BJ (cell line): ENCODE measurements at regions not wholly inside any gene's neighbourhood (a gene's known extent, or its start where the extent isn't known, plus 50 kb on each side); places are given as distances from the start of the nearest gene placed in this dataset.
"Not testable (repeated sequence)": the region's sequence is repeated elsewhere in the genome, so short reads cannot be mapped to it uniquely, and the experiment has no call there.

Experiments used
- CTCF ChIA-PET: fragments of 350-600 bp; formaldehyde crosslinking; extraction: SDS; loops from one replicate; lab custom pipeline; 2021; ENCODE audit warnings: antibody characterized with exemption, inconsistent platforms; lab: Yijun Ruan, JAX
- POLR2A ChIA-PET: fragments of 300-600 bp; sonication (Branson Sonifier 250); formaldehyde crosslinking; extraction: SDS; loops from one replicate; lab custom pipeline; 2021; ENCODE audit warnings: antibody characterized with exemption; lab: Charles Lee
- DNase-seq: peaks from one replicate; pipeline ENCODE4 v3.0.0-alpha.2; 2011; ENCODE audit warnings: low read depth
- H3K27me3 ChIP-seq: 2 replicates; pipeline ENCODE4 v1.6.0; 2011; ENCODE audit warnings: low read length; ENCODE audit not compliant: control insufficient read depth, insufficient read depth
- H3K36me3 ChIP-seq: 2 replicates; pipeline ENCODE4 v1.5.1; 2011; ENCODE audit warnings: low read length; ENCODE audit not compliant: control insufficient read depth, insufficient read depth
- H3K4me3 ChIP-seq: 2 replicates; pipeline ENCODE4 v1.5.1; 2011; ENCODE audit warnings: low read depth, mild to moderate bottlenecking, control low read depth, low read length
- TF ChIP-seq, protein P1 (sequence below): IDR thresholded peaks from 2 replicates; pipeline ENCODE4 v1.5.1; 2011; ENCODE audit warnings: low read depth, mild to moderate bottlenecking, control low read depth, inconsistent platforms, low read length, moderate library complexity; ENCODE audit not compliant: insufficient read depth

DNA sequence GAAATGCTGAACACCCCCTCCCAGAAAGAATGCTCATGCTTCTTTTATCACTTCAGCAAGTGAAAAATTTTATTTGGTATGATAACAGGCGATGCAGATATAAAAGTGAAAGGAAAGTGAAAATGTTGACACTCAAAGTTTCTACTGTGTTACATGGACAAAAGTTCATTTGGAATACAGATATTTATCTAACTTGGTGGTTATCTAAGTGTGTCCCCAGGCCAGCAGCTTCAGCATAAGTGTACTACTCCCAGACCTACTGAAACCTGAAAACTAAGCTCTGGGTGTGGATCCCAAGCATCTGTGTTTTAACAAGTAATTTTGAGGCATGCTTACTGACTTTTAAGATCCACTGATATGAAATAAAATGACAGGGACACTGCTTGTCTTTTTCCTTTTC lies 157.1 kb upstream of the BCHE start:
- CTCF ChIA-PET: no interaction called here
- H3K36me3 ChIP-seq: no peaks in the 10 kb centered on the region
- DNase-seq: no peak
- POLR2A ChIA-PET: no interaction called here
- no peaks in the 10 kb centered on the region for H3K27me3 ChIP-seq
- no peak overlapping the region for H3K4me3 ChIP-seq
- TF ChIP-seq, protein P1, sequence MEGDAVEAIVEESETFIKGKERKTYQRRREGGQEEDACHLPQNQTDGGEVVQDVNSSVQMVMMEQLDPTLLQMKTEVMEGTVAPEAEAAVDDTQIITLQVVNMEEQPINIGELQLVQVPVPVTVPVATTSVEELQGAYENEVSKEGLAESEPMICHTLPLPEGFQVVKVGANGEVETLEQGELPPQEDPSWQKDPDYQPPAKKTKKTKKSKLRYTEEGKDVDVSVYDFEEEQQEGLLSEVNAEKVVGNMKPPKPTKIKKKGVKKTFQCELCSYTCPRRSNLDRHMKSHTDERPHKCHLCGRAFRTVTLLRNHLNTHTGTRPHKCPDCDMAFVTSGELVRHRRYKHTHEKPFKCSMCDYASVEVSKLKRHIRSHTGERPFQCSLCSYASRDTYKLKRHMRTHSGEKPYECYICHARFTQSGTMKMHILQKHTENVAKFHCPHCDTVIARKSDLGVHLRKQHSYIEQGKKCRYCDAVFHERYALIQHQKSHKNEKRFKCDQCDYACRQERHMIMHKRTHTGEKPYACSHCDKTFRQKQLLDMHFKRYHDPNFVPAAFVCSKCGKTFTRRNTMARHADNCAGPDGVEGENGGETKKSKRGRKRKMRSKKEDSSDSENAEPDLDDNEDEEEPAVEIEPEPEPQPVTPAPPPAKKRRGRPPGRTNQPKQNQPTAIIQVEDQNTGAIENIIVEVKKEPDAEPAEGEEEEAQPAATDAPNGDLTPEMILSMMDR: no peak

DNA sequence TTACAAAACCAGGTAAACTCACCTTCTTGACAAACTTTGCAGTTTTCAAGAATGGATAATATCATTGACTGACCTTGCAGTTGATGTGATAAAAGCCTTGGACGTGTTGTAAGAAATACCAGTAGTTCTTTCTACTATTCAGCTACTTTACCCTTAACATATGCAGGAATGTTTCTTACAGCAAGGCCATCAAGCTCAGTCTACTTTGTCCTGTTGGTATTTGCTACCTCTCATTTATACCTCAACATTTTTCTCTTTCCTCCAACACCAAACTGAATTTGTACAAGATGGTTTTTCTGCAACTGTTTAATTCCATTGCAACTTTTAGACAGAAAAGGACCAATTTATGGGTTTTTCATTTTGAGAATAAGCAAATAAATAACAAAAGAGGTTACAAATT lies 147.4 kb upstream of the BCHE start:
- POLR2A ChIA-PET: no interaction called here
- no peaks in the 10 kb centered on the region for H3K27me3 ChIP-seq
- CTCF ChIA-PET: no interaction called here
- H3K36me3 ChIP-seq: no peaks in the 10 kb centered on the region
- no peak for DNase-seq
- H3K4me3 ChIP-seq: no peak overlapping the region
- TF ChIP-seq, protein P1: no peak

DNA sequence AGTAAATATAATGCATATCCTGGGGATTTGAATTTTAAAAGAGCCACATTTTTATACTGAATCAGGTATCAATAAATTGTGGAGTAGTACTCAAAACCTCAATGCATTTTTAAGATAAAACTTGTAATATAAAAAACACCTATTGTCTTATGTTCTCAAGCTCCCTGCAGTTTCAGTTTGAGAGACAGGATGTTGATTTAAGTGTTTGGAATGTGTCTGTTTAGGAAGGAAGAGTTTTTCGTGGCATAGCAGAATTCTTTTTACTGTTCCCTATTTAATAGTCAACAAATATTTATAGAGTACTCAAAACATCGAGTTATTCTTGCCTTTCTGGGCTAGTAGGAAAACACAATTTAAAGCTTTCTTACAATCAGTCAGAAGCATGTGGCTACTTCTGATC lies 146.1 kb upstream of the BCHE start:
- ChIA-PET POLR2A (no interaction called here), CTCF (no interaction called here)
- H3K36me3 ChIP-seq: no peaks in the 10 kb centered on the region
- no peak for DNase-seq
- no peaks in the 10 kb centered on the region for H3K27me3 ChIP-seq
- no peak overlapping the region for H3K4me3 ChIP-seq
- TF ChIP-seq, protein P1: no peak

DNA sequence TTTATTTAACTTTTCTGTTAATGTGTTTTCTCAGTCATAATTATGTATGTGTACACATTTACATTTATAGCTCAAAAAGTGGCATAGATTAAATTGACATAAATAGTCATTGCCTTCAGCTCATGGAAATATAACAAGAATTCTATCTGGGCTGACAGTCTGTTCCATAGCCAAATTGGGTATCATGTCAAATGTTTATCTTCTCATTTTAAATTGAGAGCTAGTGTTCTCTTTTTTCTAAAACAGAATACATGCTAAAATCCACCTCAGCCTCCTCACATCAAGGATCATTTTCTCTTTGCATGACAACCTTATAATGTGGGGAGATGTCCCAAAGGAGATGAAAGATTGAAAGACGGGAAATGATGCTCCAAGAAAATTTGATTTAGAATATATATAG lies 144.1 kb upstream of the BCHE start:
- Histone ChIP-seq H3K4me3 (no peak overlapping the region), H3K36me3 (no peaks in the 10 kb centered on the region), H3K27me3 (no peaks in the 10 kb centered on the region)
- POLR2A ChIA-PET: no interaction called here
- TF ChIP-seq, protein P1: no peak
- CTCF ChIA-PET: no interaction called here
- no peak for DNase-seq

DNA sequence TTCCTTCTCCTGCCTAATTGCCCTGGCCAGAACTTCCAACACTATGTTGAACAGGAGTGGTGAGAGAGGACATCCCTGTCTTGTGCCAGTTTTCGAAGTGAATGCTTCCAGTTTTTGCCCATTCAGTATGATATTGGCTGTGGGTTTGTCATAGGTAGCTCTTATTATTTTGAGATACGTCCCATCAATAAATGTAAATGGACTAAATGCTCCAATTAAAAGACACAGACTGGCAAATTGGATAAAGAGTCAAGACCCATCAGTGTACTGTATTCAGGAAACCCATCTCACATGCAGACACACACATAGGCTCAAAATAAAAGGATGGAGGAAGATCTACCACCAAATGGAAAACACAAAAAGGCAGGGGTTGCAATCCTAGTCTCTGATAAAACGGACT lies 123.6 kb upstream of the BCHE start:
- CTCF ChIA-PET, H3K27me3 ChIP-seq, POLR2A ChIA-PET, DNase-seq, H3K36me3 ChIP-seq, H3K4me3 ChIP-seq: not testable (repeated sequence)

DNA sequence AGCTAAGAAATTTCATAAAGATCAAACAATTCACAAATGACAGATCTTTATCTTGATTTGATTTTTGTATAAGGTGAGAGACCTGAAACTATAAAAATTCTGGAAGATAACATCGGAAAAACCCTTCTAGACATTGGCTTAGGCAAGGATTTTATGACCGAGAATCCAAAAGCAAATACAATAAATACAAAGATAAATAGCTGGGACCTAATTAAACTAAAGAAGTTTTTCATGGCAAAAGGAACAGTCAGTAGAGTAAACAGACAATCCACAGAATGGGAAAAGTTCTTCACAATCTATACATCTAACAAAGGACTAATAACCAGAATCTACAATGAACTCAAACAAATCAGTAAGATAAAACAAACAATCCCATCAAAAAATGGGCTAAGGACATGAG lies 116.9 kb upstream of the BCHE start:
- CTCF ChIA-PET: no interaction called here
- Histone ChIP-seq H3K27me3 (no peaks in the 10 kb centered on the region), H3K4me3 (no peak overlapping the region), H3K36me3 (no peaks in the 10 kb centered on the region)
- TF ChIP-seq, protein P1: no peak
- POLR2A ChIA-PET: no interaction called here
- no peak for DNase-seq
